Keratinocyte (primary cell): ENCODE measurements at regions not wholly inside any gene's neighbourhood (a gene's known extent, or its start where the extent isn't known, plus 50 kb on each side); places are given as distances from the start of the nearest gene placed in this dataset.

Experiments used
- CTCF ChIP-seq, 3 experiments: IDR thresholded peaks in 1 of 3; conservative IDR thresholded peaks in 1 of 3; optimal IDR thresholded peaks in 1 of 3; 2 replicates in 2 of 3; 3 replicates in 1 of 3; pipeline versions ENCODE3 to v1.5.1; 2011; ENCODE audit warnings: low read length in 3 of 3, mild to moderate bottlenecking in 3 of 3, moderate library complexity in 2 of 3, control low read depth in 1 of 3, inconsistent platforms in 1 of 3; ENCODE audit not compliant: insufficient read depth in 2 of 3; ENCODE audit errors: extremely low read depth in 1 of 3
- EZH2 ChIP-seq: IDR thresholded peaks from one replicate; pipeline ENCODE4 v1.6.1; 2012; ENCODE audit warnings: inconsistent platforms, mild to moderate bottlenecking, low read length, moderate library complexity

GRCh38 chr6:99130897-99131873 lies 183.4 kb upstream of the FBXL4 start:
- no peak for TF ChIP-seq EZH2
- TF ChIP-seq CTCF (optimal IDR thresholded peaks at IDR 0.05 in 1 of 3, IDR thresholded peaks at IDR 0.05 in 1 of 3, conservative IDR thresholded peaks at IDR 0.05 in 1 of 3; ENCODE audit: extremely low read depth in 1 of 3, insufficient read depth in 2 of 3, low read length in 3 of 3) = no peak
